NT2/D1 (cell line): ENCODE measurements at regions not wholly inside any gene's neighbourhood (a gene's known extent, or its start where the extent isn't known, plus 50 kb on each side); places are given as distances from the start of the nearest gene placed in this dataset.

Experiments
- DNase-seq: peaks from one replicate; pipeline ENCODE4 v3.0.0-alpha.2; 2011; ENCODE audit warnings: low read depth, low spot score
- H3K27me3 ChIP-seq: 2 replicates; pipeline ENCODE4 v1.6.0; 2011; ENCODE audit warnings: mild to moderate bottlenecking; ENCODE audit not compliant: insufficient read length, insufficient read depth
- H3K36me3 ChIP-seq: 2 replicates; pipeline ENCODE4 v1.6.1; 2011; ENCODE audit warnings: mild to moderate bottlenecking, low read length, mixed read lengths; ENCODE audit not compliant: insufficient read depth, insufficient read length
- H3K4me1 ChIP-seq: 2 replicates; pipeline ENCODE4 v1.5.1; 2011; ENCODE audit not compliant: insufficient read depth, insufficient read length
- H3K4me3 ChIP-seq: 2 replicates; pipeline ENCODE4 v1.5.1; 2011; ENCODE audit warnings: low read depth; ENCODE audit not compliant: insufficient read length
- H3K9ac ChIP-seq: 2 replicates; pipeline ENCODE4 v1.6.0; 2011; ENCODE audit warnings: low read depth; ENCODE audit not compliant: insufficient read length
- H3K9me3 ChIP-seq: 2 replicates; pipeline ENCODE4 v1.5.1; 2011; ENCODE audit warnings: mild to moderate bottlenecking, low read length; ENCODE audit not compliant: insufficient read depth
- SUZ12 ChIP-seq: IDR thresholded peaks from 2 replicates; pipeline ENCODE4 v1.6.1; 2011; ENCODE audit not compliant: insufficient read length, insufficient read depth; ENCODE audit errors: extremely low read depth
- YY1 ChIP-seq: IDR thresholded peaks from 2 replicates; pipeline ENCODE4 v1.6.1; 2011; ENCODE audit not compliant: insufficient read length, insufficient read depth
- ZNF274 ChIP-seq: IDR thresholded peaks from 2 replicates; pipeline ENCODE4 v1.6.1; 2011; ENCODE audit warnings: mild to moderate bottlenecking, low read depth, low read length

GRCh38 chr9:95776176-95776575, 99.3 kb upstream of the ERCC6L2 start:
- no peak overlapping the region for H3K9ac ChIP-seq
- H3K4me1 ChIP-seq, result no peaks in the 10 kb centered on the region
- H3K27me3 ChIP-seq, result no peaks in the 10 kb centered on the region
- no peak overlapping the region for H3K4me3 ChIP-seq
- DNase-seq, result no peak
- no peaks in the 10 kb centered on the region for H3K9me3 ChIP-seq
- H3K36me3 ChIP-seq, result no peaks in the 10 kb centered on the region
- TF ChIP-seq ZNF274, result no peak

DNA sequence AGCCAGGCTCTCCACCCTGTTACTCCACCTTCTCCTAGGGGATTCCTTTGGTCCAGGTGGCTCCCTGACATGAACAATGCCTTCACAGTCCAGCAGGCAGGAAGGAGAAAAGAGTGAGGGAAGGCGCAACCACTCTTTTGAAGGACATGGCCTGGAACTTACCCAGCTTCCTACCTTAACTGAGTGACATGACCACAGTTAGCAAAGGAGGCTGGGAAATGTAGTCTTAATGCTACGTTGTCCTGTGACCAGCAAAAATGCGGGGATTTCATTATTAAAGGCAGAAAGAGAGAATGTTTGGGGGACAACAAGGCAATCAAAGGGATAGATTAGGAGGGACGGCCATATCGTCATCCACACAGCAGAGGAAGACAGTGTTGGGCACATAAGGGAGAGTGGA, 100.3 kb upstream of the ERCC6L2 start:
- H3K4me3 ChIP-seq, result no peak overlapping the region
- no peaks in the 10 kb centered on the region for H3K9me3 ChIP-seq
- no peak for DNase-seq
- TF ChIP-seq YY1, result no peak
- no peak for TF ChIP-seq SUZ12
- TF ChIP-seq ZNF274, result no peak
- H3K36me3 ChIP-seq, result no peaks in the 10 kb centered on the region
- peaks cover under 1% of the 10 kb centered on the region for H3K27me3 ChIP-seq
- H3K4me1 ChIP-seq, result no peaks in the 10 kb centered on the region
- H3K9ac ChIP-seq, result no peak overlapping the region

GRCh38 chr9:95773053-95773418, 102.5 kb upstream of the ERCC6L2 start:
- Histone ChIP-seq H3K9me3 (0 out of 2 replicates have a peak, but pooled peaks cover 3% of the 10 kb centered on the region), H3K36me3 (peaks cover 3% of the 10 kb centered on the region), H3K4me1 (no peaks in the 10 kb centered on the region), H3K9ac (peak overlapping the region; percentile 35), H3K27me3 (peaks cover 12% of the 10 kb centered on the region), H3K4me3 (no peak overlapping the region)
- no peak for DNase-seq
- no peak for TF ChIP-seq YY1
- TF ChIP-seq SUZ12, result no peak
- TF ChIP-seq ZNF274, result no peak

GRCh38 chr9:95772320-95773052, 103.0 kb upstream of the ERCC6L2 start:
- peak overlapping the region; percentile 46 for H3K9ac ChIP-seq
- peak; percentile 66 for DNase-seq
- no peaks in the 10 kb centered on the region for H3K4me1 ChIP-seq
- TF ChIP-seq YY1 (no peak), SUZ12 (no peak), ZNF274 (no peak)
- peaks cover 12% of the 10 kb centered on the region for H3K27me3 ChIP-seq
- H3K9me3 ChIP-seq, result 0 out of 2 replicates have a peak, but pooled peaks cover 3% of the 10 kb centered on the region
- H3K4me3 ChIP-seq, result peak overlapping the region; percentile 8
- H3K36me3 ChIP-seq, result peaks cover 3% of the 10 kb centered on the region

DNA sequence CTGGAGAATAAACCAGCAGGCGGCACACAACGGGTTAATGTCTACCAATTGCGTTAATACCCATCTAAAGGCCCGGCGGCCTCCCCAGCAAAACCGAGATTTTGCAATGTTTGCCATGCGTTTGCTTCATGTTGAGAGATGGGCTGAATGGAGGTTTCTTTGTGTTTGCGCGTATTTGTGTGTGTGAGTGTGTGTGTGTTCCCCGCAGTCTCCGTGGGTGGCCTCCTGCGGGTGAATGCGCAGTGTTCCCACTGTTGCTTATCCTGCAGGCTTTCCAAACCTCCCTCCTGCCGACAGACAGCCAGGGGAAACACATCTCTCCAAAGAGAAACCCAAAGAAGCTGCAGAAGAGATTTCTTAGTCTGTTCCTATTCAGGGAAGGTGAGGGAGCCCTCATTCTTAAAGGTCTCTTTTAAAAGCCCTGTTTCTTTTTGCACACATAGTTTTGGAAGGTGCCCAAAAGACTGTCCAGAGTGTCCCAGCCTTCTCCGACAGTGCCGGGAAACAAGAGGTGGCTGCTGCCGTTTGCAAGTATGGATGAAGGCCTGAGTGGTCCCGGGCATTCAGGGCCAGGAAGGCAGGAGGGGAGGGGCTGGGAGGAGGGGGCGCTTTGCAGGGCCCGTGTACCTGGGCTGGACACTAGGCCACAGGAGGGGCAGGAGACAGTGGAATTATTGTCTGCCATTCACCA, 103.8 kb upstream of the ERCC6L2 start:
- Histone ChIP-seq H3K27me3 (peaks cover 12% of the 10 kb centered on the region), H3K4me3 (peak overlapping the region; percentile 8), H3K4me1 (peaks cover under 1% of the 10 kb centered on the region), H3K9me3 (0 out of 2 replicates have a peak, but pooled peaks cover 3% of the 10 kb centered on the region), H3K36me3 (peaks cover 3% of the 10 kb centered on the region), H3K9ac (peak overlapping the region; percentile 46)
- TF ChIP-seq ZNF274, result no peak
- no peak for TF ChIP-seq SUZ12
- TF ChIP-seq YY1, result no peak
- no peak for DNase-seq

DNA sequence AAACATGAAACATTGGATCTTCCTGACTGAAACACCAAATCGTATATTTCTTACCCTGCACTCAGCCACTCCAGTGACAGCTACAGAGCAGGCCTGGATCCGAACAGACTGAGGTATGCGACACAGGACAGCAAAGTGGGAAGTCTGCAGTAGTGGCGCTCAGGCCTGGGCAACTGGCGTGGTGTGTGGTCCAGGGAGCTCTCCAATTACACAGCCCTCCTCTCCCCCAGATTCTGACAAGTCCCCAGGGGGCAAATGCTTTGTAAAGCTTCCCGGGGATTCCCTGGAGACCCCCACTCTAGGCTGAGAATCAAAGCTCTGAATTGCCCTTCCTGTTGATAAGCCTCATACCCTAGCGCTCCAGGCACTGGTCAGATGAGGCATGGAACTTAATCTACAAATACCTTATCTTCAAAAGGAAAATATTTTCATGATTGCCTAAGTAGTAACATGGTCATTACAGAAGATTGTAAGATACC, 104.8 kb upstream of the ERCC6L2 start:
- H3K4me3 ChIP-seq, result no peak overlapping the region
- peak; percentile 54 for DNase-seq
- 0 out of 2 replicates have a peak, but pooled peaks cover 3% of the 10 kb centered on the region for H3K9me3 ChIP-seq
- TF ChIP-seq SUZ12, result no peak
- no peak for TF ChIP-seq ZNF274
- no peak for TF ChIP-seq YY1
- peaks cover 8% of the 10 kb centered on the region for H3K4me1 ChIP-seq
- peaks cover 12% of the 10 kb centered on the region for H3K27me3 ChIP-seq
- peaks cover 3% of the 10 kb centered on the region for H3K36me3 ChIP-seq
- H3K9ac ChIP-seq, result peak overlapping the region; percentile 42

DNA sequence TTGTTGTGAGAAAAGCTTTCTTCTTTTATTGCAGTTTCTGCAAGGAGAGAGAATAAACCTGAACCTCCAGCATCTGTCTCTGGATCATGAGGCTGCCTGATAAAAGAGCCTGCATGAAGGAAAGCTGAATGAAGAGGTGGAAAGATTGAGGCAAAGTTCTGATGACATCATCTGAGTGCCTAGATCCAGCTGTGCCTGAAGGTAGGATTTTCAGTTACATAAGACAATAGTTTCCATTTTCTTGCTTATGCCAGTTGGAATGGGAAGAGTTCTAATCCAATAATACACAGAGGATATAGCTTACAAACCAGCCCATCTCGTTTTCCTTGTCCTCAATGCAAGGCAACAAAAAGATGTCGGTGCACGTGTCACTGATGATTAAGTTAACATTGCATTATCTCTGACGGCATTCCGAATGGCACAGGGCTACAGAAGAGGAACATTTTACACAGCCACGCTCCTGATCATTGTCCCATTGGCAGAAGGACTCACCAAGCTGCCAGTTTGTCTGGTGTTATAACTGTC, 105.5 kb upstream of the ERCC6L2 start:
- TF ChIP-seq YY1, result no peak
- no peak for TF ChIP-seq SUZ12
- 0 out of 2 replicates have a peak, but pooled peaks cover 3% of the 10 kb centered on the region for H3K9me3 ChIP-seq
- peaks cover 12% of the 10 kb centered on the region for H3K27me3 ChIP-seq
- H3K9ac ChIP-seq, result peak overlapping the region; percentile 34
- H3K36me3 ChIP-seq, result peaks cover 3% of the 10 kb centered on the region
- H3K4me1 ChIP-seq, result peaks cover 8% of the 10 kb centered on the region
- H3K4me3 ChIP-seq, result no peak overlapping the region
- DNase-seq, result no peak
